GM12873 (cell line): ENCODE measurements at regions not wholly inside any gene's neighbourhood (a gene's known extent, or its start where the extent isn't known, plus 50 kb on each side); places are given as distances from the start of the nearest gene placed in this dataset.

Source experiments
- CTCF ChIP-seq: IDR thresholded peaks from 2 replicates; pipeline ENCODE4 v1.5.1; 2012; ENCODE audit warnings: low read depth, mild to moderate bottlenecking, moderate library complexity, low read length, control low read depth; ENCODE audit not compliant: insufficient read depth; ENCODE audit errors: missing control alignments

DNA sequence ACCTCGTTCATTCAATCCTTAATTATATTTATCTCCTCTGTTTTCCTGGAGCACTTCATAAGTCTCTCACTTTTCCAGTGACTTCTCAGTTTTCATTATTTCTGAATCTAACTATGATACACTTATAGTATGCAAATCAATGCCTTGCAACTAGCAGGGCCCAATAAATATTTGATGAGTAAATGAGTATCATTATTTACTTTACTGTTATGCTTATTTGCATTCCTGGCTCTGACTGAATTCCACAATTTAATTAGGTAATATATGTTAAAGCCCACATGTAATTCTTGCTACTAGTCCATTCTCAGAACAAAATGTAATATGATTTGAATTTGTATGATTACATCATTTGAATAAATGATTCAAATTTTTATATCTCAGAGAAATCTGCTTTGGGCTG lies 1595.1 kb upstream of the MIR17HG start:
- no peak for TF ChIP-seq CTCF

DNA sequence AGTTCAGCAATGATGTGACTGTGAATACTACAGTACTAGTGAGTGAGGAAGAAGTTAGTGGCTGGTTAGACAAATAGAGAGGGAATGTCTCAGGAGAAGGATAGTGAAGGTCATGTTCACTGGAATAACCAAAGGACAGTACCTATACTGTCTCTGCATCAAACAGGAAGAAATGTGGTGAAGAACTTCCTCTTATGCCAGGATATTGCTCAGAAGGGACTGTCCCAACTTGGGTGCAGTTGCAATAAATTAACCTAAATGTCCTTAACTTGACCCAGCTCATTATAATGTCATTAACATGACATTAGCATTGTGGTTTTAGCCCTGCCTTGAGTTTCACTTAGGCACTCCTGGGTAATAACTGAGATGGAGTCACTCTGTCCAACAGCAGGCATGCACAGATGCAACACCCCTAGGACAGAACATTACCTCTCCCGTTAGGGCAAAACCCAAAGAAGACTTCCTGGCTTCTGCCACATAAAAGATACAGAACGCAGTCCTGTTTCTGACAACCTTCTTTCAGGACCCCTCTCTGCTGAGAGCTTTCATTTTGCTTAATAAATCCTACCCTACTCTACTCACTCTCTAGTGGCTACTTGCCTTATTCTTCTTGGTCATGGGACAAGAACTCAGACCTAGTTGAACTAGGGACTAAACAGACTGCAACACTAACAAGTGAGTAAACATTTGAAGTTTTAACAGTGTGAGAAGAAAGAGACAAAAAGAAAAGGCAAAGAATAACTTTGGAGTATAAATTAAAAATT lies 1591.6 kb upstream of the MIR17HG start:
- TF ChIP-seq CTCF: no peak

- no peak for TF ChIP-seq CTCF
Observed at GRCh38 chr13:89763005-89763404, 1584.5 kb upstream of the MIR17HG start.

DNA sequence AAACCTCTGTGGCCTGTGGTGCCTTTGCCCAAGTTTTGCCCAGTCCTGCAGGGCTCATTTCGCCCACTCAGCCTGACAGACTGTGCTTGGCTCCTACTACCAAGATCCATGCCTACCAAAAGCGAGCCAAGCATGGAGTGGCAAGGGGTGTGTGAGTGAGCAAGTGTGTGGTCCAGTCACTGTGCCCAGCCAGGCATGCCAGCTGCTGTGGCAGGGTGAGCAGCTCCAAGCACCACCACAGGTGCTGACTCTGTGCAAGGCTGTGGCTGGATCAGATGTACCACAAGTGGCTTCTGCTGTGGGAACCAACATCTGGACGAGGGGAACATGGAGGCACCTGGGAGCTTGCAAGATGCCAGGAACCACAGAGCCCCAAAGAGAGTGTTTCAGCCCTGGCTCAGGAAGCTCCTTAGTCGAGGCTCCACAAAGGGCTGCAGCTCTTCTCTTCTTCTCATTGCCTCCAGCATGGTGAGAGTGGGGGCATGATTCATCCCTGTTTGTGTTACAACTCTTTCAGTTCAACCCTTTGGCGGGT lies 1564.2 kb upstream of the MIR17HG start:
- TF ChIP-seq CTCF: no peak

- no peak for TF ChIP-seq CTCF
Observed at GRCh38 chr13:89784161-89784809, 1563.2 kb upstream of the MIR17HG start.

DNA sequence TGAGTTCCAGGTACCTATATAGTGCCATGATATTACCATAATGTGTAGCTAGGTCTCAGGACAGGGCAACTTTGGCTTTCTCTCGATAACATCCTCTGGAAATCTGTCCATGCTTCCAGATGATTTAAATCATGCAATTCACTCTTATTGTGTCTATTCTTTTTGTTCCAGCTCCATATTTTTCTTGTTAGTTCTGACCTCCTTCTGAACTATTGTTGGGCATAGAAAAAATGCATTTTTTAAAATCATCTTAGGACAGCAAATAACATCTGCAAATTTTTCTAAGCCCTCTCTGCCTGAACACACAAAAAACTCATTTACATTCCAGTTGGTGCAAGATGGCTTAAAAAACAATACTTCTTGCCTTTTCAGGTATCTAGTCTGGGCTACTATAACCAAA lies 1561.0 kb upstream of the MIR17HG start:
- TF ChIP-seq CTCF: no peak

DNA sequence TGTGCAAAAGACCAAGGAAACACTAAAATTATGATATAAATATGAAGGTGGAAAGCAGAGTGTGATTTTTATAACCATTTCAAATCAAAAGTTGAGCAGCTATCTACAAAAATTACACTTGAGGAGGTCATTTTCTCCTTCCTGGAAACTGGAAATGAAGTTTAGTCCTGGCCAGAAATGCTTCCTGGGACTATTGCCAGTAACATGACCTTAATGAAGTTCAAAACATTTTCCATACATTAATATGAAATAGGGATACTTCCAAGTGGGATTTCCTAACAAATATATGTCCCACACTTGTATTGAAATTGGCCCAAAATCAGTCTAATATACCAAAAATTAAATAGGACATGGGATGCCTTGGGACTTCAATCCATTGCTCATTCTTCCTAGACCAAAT lies 1556.8 kb upstream of the MIR17HG start:
- TF ChIP-seq CTCF: no peak
